GM18507 (cell line): ENCODE measurements at regions not wholly inside any gene's neighbourhood (a gene's known extent, or its start where the extent isn't known, plus 50 kb on each side); places are given as distances from the start of the nearest gene placed in this dataset.

Experiments
- DNase-seq: peaks from one replicate; pipeline ENCODE4 v3.0.0; 2011; ENCODE audit warnings: low read depth; ENCODE audit not compliant: insufficient read length; ENCODE audit errors: extremely low spot score
- FAIRE-seq: peaks from 2 replicates; lab custom pipeline; 2011; peaks lifted over from hg19 to GRCh38; lab: Jason Lieb, UNC

DNA sequence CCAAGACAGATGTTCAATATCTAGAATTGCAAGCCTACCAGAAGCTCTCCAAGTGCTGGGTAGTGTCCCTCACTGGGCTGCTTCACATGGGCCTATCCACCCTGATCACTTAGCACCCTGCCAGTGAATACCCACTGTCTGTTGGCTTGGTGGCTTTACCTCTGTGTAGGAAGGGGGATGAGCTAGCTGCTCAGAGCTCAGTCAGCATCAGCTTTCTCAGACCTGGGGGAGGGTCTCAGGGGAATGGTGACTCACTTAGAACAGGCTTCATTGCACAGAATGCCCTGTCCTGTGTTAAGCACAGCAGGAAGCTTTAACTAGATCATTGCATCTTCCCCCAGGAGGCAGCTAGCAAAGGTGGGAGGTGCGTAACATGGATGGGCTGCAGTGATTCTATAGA is 209.8 kb downstream of the PDCD6IP start:
- DNase-seq (no peak), FAIRE-seq (no peak)

DNA sequence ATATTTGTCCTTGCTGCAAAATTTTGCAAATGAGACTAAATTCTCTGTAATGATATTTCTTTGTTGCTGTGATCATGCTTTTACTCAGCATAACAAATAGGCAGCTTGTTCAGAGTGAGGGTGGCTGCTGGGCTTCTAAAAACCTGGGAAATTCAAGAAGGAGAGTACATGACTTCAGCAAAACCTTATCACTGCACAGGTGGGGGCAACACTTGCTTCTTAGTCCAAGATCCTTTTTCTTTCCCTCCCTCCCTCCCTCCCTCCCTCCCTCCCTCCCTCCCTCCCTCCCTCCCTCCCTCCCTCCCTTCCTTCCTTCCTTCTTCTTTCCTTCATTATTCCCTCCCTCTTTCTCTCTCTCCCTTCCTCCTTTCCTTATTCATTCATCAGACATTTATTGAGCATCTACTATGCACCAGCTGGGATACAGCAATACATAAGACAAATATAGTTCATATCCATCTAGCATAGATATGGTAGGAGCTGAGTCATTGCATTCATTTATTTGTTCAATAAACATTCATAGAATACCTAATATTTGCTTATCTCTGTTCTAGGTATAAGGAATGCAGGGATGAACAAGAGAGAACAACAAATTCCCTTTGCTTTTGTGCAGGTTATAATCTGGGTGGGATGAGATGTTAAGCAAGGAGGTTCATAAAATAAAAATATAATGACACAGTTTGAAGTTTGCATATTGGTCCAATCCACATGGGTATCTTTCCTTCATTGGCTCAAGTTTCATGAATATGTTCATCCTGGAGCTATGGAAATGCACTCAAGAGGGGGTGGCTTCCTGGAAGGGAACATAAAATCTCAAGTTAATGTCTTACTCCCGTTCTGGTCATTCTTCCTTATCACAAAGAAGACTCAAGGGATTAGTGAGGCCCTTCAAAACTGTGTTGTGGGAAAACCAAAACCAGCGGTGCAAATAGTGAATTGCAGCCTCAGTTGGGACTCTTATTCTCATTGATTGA is 210.7 kb downstream of the PDCD6IP start:
- no peak for FAIRE-seq

DNA sequence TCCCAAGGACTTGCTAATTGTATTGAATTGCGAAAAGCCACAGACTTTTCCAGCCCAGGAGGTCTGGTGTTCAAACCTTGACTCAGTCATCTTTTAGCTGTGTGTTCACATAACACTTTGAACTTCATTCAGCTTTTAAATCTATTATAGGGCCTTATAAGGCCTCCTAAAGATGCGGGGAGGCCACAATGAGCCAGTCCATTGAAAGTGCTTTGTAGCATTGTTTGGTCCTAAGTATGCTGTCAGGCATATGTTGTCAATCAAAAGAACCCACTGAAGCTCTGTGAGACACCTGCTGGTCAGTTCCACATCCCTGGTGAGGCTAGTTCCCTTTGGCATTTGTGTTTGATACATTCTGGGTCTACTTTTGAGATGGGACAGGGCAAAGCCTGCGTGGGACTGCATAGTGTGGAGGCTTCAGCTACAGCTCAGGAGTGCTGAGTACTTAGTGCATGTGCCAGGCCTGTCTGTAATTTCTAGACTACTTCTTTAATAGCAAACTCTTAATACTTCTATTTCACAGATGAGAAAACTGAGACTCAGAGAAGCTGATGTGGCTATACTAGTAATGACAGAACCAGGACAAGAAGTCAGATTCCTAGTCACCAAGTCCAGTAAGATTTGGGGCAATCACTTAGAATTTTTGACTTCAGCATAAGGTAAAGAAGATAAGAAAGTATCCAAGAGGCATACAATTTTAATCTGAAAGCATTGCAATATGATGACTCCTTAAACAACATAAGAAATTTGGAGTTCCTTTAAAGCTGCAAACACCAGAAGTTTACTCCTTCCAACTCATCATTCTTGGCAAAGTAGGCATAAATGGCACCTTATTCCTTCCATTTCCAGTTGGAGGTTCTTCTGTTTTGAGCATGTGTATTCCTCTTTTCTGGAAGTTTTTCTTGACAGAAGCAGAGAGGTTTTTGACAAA is 213.0 kb downstream of the PDCD6IP start:
- FAIRE-seq: peak; percentile 29
- no peak for DNase-seq

More for the DNA sequence above, 210.7 kb downstream of the PDCD6IP start:
- no peak for DNase-seq

DNA sequence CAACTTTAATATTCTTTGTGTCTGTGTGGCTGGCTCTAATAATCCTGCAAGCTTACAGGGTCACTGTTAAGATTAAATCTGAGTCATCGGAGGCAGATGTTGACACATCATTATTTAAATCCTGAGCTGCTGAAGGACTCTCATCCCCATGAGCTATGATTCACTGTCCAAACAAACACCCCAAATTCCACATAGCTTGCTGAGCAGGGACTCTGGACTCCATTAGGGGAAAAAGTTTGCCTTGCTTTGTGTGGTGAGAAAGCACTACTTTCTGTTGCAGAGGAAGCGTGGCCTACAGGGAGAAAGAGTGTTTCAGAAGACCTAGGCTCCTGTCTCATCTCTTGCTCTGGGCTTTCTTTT is 213.7 kb downstream of the PDCD6IP start:
- FAIRE-seq (no peak), DNase-seq (no peak)

DNA sequence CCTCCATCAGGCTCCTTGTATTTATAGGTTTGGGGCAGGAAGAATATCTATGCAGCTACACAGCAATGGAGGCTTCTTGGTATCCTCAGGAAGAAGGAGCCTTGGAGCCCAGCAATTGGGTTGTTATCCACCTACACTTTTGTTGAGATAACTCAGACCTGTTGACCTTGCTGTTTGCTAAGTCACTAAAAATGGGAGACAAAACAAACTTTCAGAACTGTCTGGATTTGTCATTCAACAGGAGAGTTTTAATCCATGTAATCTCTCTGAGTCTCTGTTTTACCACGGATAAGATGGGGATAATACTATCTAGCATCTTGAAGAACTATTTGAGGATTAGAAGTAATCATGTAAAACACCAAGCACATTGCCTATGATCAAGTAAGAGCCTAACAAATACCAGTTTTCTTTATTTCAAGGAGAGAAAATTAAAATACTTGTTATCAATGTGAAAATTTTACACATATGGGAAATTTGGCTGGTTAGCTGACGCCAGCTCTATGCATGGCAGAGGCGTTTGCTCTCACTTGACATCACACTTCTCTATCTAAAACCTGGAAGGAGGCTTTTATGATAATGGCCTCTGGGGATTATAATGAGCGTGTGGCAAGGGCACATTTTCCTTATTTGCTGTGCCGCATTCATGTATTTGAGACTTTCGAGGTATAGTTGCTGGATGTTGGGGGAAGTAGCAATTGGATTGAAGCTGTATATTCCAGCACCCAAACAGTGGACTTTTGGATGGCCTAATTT is 215.6 kb downstream of the PDCD6IP start:
- FAIRE-seq: no peak
- DNase-seq: no peak

DNA sequence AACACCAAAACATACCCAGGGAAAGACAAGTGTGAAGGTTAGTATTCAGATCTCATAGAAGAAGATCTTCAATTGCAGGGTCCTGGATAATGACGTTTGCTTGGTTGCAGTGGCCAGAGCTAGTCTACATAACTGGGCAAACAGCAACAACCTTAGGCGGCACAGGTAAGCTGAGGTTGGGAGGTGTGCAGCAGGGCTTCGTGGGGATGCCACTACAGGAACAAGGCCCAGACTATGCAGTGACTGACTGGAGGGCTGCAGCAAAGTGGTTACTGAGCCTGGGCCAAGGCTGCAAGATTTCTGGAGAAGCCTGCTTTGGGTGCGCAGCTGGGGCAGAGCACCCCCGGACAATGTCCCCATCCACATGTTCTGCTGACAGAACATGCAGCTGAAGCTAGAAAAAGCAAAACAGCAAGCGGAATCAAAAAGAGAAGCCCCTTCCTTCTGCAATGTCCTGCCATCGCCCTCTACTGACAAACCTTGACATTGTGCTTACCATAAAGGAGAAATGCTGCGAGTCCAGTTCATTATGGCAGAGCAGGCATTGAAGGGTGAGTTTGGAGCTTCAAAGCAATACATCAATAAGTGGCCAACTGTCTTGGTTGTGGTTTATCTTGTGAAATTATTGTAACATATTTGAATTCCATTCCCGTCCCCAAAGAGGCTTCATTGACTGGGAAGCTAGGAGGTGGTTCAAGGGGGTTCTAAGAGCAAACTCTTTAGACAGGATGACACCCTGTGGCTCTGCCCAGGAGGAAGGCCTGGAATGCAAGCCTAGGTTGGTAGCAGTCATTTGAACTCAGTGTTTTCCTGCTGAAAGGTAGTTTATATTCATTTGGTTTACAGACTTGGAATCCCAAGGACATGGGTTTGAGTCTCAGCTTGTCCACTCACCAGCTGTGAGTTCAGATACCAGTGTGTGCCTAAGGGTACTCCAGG is 217.0 kb downstream of the PDCD6IP start:
- DNase-seq (no peak), FAIRE-seq (no peak)

DNA sequence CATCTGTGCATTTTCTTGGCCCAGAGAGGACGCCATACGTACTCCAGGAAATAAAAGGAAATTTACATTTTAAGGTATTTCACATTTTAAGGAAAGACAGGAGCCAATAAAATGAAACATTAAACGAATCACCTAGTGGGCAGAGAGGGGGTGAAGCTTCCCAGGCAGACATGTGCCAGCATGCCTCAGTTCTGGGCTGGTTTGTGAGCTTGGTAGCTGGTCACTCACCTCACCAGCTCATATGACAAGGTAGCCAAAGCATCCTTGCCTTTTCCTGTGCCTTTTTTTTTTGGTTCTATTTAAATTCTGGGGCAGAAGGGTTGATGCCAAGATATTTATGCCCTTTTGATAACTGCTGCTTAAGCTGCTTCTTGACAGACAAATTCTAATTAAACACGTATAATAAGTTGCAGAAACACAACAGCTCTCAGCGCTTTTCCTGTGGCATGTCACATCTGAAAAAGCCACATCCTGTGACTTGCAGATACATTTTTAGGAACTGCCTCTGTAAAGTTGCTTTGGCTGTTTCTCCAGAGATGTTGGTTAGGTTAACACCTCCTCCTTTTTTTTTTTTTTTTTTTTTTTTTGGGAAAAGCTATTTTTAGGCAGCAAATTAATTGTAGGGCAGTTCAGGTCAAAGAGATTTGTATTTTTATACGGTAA is 218.6 kb downstream of the PDCD6IP start:
- peak; percentile 78 for FAIRE-seq
- no peak for DNase-seq

DNA sequence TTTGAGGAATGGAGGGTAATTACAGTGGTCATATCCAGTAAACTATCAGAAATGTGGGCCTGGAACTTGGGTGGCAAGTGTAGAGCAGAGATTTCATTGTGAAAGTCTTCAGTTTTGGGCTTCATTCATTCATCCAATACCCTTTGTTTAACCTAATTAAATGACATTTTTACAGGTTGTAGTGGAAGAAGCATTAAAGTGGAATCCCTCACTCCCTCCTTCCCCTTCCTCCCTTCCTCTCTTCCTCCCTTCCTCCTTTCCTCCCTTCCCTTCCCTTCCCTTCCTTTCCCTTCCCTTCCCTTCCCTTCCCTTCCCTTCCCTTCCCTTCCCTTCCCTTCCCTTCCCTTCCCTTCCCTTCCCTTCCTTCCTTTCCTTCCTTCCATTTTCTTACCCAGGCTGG is 219.3 kb downstream of the PDCD6IP start:
- no peak for DNase-seq
- FAIRE-seq: peak; percentile 35

DNA sequence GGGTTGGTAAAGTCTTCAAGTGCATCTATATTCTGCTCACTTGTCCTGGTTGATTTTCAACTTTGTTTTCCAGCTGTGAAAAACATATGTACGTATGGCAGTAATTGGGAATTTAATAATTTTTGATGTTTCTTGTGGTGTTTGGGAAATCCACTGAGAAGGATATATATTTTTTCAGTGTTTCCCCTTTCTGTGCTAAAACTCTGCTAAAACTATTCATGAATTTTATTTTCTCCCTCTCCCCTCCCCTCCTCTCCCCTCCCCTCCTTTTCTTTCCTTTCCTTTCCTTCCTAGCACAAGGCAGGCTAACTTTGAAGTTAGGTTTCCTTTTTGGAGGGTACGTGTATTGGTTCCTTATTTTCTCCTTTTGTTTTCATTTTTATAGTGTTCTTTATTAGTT is 220.7 kb downstream of the PDCD6IP start:
- DNase-seq (no peak), FAIRE-seq (no peak)

DNA sequence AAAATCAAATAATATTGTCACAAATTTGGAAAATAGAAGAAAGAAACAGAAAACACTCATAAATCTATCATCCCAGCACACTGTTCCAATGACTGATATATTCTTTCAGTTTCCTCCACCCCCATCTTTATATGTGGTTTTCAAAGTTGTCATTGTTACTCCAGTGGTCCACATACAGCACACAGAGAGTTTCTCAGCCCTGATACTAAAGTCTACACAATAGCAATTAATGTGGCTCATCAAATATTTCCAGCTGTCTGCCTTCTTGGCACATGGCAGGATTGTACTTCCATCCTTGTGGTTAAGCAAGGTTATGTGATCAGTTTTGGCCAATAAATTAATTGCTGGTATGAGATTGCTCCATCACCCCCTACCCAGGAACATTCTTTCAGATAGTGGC is 221.7 kb downstream of the PDCD6IP start:
- no peak for DNase-seq
- no peak for FAIRE-seq

DNA sequence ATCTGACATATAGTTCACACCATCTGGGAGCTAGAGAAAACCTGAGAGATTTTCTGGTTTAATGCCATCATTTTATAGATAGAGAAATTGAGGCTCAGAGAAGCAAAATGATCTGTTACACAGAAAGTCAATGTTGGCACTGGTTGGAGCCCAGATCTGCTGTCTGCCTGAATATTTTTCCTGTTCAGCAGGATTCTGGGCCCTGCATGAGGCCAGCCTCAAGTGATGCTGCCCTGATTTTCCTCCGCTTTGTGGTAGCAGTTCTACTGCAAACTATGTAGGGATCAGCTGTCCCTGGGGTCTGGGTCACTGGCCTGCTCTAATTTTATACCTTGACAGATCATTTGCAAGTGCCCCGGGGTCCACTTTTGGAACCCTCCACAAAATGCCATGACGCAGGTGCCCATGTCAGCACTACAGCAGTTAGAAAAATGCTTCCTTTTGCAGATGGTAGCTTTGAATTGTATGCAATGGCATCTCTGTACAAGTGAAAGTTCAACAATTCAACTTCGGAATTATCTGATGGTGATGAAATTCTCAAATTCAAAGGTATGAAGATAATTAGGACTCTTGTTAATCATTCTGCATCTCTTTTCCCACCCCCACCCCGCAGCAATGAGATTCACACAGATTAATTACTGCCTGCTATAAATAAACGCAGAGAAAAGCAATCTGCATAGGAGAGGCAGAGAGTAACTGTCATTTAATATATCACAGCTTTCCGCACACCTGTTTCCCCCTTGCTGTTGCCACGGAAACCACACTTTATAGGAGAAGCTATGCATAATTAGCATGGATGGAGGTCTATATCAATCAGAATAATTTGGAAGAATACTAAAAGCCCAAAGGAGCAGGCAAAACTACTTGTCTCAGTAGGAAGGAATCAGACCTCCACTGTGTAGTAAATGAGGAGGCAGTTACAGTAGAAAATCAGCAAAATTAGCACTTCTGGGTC is 222.6 kb downstream of the PDCD6IP start:
- FAIRE-seq: no peak

DNA sequence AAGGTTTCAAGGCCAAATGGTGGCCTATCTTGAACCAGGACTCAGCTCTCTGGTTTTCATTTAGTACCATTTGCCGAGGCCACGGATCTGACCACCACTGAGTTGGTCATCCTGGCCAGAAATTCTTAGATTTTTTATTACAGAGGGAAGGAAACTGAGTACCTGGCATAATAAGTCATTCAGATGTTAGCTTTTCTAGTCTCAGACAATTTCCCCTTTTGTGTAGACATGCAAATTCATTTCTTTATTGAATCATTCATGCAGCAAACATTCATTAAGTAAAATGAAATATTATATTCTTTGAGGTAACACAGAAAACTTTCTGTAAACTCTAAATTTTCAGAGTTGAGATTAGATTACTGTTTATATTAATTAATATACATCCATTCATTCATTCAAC is 223.7 kb downstream of the PDCD6IP start:
- no peak for FAIRE-seq
- no peak for DNase-seq

More for the DNA sequence above, 222.6 kb downstream of the PDCD6IP start:
- no peak for DNase-seq

DNA sequence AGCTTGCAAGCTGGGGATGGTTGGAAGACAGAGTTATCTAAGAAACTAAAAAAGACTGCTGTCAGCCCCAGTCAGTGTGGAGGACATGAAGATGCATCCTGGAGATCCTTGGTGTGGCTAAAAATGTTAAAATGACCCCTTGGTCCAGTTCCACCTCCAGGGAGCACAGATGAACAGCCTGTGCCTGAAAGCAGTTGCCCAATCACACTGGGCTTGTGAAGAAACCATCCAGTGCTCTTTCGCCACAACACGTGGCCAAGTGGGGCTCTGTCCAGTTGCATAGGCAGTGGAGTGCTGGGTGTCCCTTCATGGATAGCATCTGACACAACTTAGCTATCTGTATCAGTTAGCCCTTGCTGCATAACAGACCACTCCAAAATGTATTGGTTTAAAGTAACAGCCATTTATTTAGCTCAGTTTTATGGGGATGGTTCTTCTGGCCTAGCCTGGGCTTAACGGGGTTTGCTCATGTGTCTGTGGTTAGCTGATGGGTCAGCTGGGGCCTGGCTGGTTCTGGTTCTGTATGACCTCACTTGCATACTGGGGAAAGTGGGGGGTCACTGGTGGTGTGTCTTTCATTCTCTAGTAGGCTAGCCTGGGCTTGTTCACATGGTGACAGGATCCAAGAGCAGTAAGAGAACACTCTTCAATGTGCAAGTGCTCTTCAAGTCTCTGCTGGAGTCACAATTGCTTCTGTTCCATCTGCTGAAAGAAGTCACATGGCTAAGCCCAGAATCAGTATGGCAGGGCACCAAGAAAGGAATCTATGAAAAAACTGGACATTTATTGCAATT is 226.2 kb downstream of the PDCD6IP start:
- FAIRE-seq (no peak), DNase-seq (no peak)

DNA sequence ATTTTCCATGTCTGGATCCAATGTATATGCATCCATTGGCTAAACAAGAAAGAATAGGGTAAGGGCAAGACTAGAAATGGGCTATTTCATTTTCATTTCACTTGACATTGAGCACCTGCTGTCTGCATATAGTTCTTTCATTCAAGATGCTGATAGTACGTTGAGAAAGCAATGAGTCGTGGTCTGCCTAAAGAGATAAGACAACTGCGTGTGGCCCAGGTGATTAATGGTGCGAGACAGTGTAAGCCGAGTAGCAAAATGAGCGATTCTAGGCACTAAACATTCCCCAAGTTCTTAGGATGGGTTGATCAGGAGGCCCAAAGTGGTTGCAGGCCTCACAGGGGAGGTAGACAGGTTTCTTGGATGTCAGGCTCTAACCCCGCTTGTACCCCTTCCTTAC is 235.4 kb downstream of the PDCD6IP start:
- no peak for DNase-seq
- no peak for FAIRE-seq

DNA sequence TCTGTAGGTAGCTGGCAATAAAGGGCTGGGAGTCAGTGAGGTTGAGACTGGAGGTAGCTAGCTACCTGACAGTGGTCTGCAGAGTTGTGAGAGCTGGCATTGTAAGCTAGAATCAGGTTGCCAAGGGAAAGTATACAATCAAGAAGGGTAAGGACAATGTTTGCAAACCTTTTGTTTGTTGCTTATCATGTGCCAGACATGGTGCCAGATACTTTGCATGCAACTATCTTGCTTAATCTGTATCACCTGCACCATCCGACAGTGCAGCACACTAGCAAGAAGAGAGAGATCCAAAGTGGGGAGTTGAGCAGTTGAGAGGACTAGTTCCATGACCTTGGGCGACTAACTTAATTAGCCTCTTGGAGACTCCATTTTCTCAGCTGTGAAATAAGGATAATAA is 236.4 kb downstream of the PDCD6IP start:
- DNase-seq: no peak
- FAIRE-seq: no peak

DNA sequence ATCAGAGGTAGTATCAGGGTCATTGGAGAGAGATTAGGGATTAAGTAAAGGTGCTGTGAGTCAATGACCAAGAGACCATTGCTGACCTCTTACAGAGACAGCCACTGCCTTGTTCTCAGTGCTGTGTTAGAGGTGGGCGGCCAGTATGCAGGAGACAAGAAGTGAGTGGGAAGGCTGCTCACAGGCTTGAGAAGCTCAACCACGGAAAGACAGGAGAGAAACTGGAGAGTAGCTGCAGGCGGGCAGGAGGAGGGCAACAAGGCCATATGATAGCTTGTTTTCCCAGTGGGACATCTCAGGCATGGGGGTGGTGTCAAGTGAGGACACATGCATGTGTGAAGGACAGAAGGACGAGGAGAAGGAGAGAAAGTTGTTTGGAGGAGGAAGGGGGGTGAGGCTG is 237.3 kb downstream of the PDCD6IP start:
- DNase-seq (no peak), FAIRE-seq (no peak)
